ENCODE measurements at regions not wholly inside any gene's neighbourhood (a gene's known extent, or its start where the extent isn't known, plus 50 kb on each side); places are given as distances from the start of the nearest gene placed in this dataset.

DNA sequence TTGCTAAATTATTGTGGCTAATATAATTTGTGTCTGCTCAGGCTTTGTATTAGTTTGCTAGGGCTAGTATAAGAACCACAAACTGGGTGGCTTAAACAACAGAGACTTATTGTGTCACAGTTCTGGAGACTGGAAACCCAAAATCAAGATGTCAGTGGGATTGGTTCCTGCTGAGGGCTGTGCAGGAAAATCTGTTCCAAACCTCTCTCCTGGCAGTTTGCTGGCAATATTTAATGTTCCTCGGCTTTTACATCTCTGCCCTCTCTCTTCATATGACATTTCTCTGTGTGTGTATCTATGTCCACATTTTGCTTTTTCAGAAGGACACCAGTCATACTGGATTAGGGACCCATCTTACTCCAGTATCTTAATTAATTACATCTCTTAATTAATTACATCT is 498.8 kb upstream of the CD180 start:
- no peak for TF ChIP-seq CEBPB (IDR thresholded peaks at IDR 0.05; ENCODE audit: low read depth)
- no peak for TF ChIP-seq SP1 (IDR thresholded peaks at IDR 0.05; ENCODE audit: low read depth)
- no peak overlapping the region for H3K9ac ChIP-seq (ENCODE audit: low read length)
- H3K27me3 ChIP-seq (ENCODE audit: insufficient read depth, low read length): no peaks in the 10 kb centered on the region
- no peak overlapping the region for H3K4me2 ChIP-seq (ENCODE audit: low read length)
- no TSS peak for BruUV-seq (replicated peaks)
- no peaks in the 10 kb centered on the region for H4K20me1 ChIP-seq (ENCODE audit: insufficient read depth)
- intact Hi-C loops (cut with micrococcal nuclease): no loop called here
- no peaks in the 10 kb centered on the region for H3K36me3 ChIP-seq (ENCODE audit: control insufficient read depth in 1 of 2, insufficient read depth in 2 of 2, low read length in 2 of 2)
- ATAC-seq (no peak), DNase-seq (ENCODE audit: low read depth, low spot score) (no peak)
- ChIA-PET RAD21 (ENCODE audit: low non-redundant PET in 1 of 2, low total read pairs in 2 of 2, uncharacterized antibody in 2 of 2, unreplicated experiment in 2 of 2) (no interaction called here), POLR2A (no interaction called here), CTCF (no interaction called here)
- no peak overlapping the region for H3K4me3 ChIP-seq (replicated peaks in 1 of 2; ENCODE audit: low read depth in 1 of 2, low read length in 2 of 2)
- H3K9me2 ChIP-seq (ENCODE audit: insufficient read depth): no peaks in the 10 kb centered on the region
- H3K9me3 ChIP-seq (ENCODE audit: control insufficient read depth in 1 of 2, insufficient read depth in 1 of 2, low read depth in 1 of 2, low read length in 2 of 2): no peaks in the 10 kb centered on the region
- H2AFZ ChIP-seq (ENCODE audit: low read depth, low read length, poor library complexity, severe bottlenecking): no peak overlapping the region
- no peak overlapping the region for H3K27ac ChIP-seq (ENCODE audit: low read depth, low read length)
- no peaks in the 10 kb centered on the region for H3K79me2 ChIP-seq (ENCODE audit: insufficient read depth, low read length)
- H3K4me1 ChIP-seq (ENCODE audit: control insufficient read depth in 1 of 2, insufficient read depth in 2 of 2, low read length in 2 of 2): no peaks in the 10 kb centered on the region

DNA sequence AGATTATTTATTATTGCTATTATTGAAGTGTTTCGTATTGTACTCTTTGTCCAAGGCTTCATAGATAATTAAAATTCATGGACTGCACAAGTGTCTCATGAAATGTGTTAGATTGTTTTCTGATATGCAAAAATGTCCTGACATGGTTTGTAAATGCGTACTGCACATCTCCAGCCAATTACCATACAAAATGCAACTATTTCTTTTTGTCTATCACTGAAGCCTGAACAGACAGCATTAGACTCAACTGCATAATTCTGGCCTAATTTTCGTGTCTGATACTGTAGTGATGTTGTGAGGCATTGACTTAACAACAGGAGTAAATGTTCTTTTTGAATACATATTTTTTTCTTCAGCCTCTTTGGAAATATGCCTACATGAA is 498.2 kb upstream of the CD180 start:
- BruUV-seq (replicated peaks): no TSS peak
- ChIA-PET RAD21 (ENCODE audit: low non-redundant PET in 1 of 2, low total read pairs in 2 of 2, uncharacterized antibody in 2 of 2, unreplicated experiment in 2 of 2) (no interaction called here), CTCF (no interaction called here), POLR2A (no interaction called here)
- TF ChIP-seq MAX (IDR thresholded peaks at IDR 0.05): no peak
- no peak for TF ChIP-seq ATF3 (IDR thresholded peaks at IDR 0.05)
- no peak for TF ChIP-seq EZH2 (IDR thresholded peaks at IDR 0.05)
- TF ChIP-seq, protein P1, sequence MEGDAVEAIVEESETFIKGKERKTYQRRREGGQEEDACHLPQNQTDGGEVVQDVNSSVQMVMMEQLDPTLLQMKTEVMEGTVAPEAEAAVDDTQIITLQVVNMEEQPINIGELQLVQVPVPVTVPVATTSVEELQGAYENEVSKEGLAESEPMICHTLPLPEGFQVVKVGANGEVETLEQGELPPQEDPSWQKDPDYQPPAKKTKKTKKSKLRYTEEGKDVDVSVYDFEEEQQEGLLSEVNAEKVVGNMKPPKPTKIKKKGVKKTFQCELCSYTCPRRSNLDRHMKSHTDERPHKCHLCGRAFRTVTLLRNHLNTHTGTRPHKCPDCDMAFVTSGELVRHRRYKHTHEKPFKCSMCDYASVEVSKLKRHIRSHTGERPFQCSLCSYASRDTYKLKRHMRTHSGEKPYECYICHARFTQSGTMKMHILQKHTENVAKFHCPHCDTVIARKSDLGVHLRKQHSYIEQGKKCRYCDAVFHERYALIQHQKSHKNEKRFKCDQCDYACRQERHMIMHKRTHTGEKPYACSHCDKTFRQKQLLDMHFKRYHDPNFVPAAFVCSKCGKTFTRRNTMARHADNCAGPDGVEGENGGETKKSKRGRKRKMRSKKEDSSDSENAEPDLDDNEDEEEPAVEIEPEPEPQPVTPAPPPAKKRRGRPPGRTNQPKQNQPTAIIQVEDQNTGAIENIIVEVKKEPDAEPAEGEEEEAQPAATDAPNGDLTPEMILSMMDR (IDR thresholded peaks at IDR 0.05 in 2 of 3, conservative IDR thresholded peaks at IDR 0.05 in 1 of 3; ENCODE audit: borderline replicate concordance in 1 of 3, insufficient read depth in 1 of 3, low read depth in 2 of 3, low read length in 2 of 3): no peak
- no peak for TF ChIP-seq SP1 (IDR thresholded peaks at IDR 0.05; ENCODE audit: low read depth)
- H4K20me1 ChIP-seq (ENCODE audit: insufficient read depth): no peaks in the 10 kb centered on the region
- H3K36me3 ChIP-seq (ENCODE audit: control insufficient read depth in 1 of 2, insufficient read depth in 2 of 2, low read length in 2 of 2): no peaks in the 10 kb centered on the region
- H3K9ac ChIP-seq (ENCODE audit: low read length): no peak overlapping the region
- no peak overlapping the region for H3K4me3 ChIP-seq (replicated peaks in 1 of 2; ENCODE audit: low read depth in 1 of 2, low read length in 2 of 2)
- H3K9me2 ChIP-seq (ENCODE audit: insufficient read depth): no peaks in the 10 kb centered on the region
- H2AFZ ChIP-seq (ENCODE audit: low read depth, low read length, poor library complexity, severe bottlenecking): no peak overlapping the region
- no peaks in the 10 kb centered on the region for H3K4me1 ChIP-seq (ENCODE audit: control insufficient read depth in 1 of 2, insufficient read depth in 2 of 2, low read length in 2 of 2)
- ATAC-seq (no peak), DNase-seq (ENCODE audit: low read depth, low spot score) (no peak)
- no peaks in the 10 kb centered on the region for H3K79me2 ChIP-seq (ENCODE audit: insufficient read depth, low read length)
- H3K9me3 ChIP-seq (ENCODE audit: control insufficient read depth in 1 of 2, insufficient read depth in 1 of 2, low read depth in 1 of 2, low read length in 2 of 2): no peaks in the 10 kb centered on the region
- H3K27me3 ChIP-seq (ENCODE audit: insufficient read depth, low read length): no peaks in the 10 kb centered on the region
- H3K4me2 ChIP-seq (ENCODE audit: low read length): no peak overlapping the region
- no peak overlapping the region for H3K27ac ChIP-seq (ENCODE audit: low read depth, low read length)
- intact Hi-C loops (cut with micrococcal nuclease): no loop called here
